ENCODE measurements at regions not wholly inside any gene's neighbourhood (a gene's known extent, or its start where the extent isn't known, plus 50 kb on each side); places are given as distances from the start of the nearest gene placed in this dataset.

DNA sequence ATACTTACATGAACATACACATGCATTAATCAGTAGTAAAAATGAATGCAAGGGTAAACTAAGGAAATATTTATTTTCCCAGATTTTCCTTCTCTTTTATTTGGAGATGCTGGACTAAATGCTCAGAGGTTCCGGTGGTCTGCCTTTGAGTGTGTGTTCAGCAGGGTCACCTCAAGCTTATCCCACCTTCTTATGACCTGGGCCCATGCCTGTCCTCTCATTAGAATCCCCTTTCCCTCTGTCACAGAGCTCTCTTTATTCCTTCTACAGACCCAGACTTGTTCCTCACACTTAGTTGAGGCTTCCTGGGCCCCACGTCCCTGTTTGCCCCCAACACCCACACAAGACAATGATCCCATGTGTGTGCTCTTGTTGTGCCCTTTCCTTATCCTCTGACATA is 61.6 kb upstream of the TOP3B start:
- DNase-seq, result no peak
- TF ChIP-seq, protein P1, sequence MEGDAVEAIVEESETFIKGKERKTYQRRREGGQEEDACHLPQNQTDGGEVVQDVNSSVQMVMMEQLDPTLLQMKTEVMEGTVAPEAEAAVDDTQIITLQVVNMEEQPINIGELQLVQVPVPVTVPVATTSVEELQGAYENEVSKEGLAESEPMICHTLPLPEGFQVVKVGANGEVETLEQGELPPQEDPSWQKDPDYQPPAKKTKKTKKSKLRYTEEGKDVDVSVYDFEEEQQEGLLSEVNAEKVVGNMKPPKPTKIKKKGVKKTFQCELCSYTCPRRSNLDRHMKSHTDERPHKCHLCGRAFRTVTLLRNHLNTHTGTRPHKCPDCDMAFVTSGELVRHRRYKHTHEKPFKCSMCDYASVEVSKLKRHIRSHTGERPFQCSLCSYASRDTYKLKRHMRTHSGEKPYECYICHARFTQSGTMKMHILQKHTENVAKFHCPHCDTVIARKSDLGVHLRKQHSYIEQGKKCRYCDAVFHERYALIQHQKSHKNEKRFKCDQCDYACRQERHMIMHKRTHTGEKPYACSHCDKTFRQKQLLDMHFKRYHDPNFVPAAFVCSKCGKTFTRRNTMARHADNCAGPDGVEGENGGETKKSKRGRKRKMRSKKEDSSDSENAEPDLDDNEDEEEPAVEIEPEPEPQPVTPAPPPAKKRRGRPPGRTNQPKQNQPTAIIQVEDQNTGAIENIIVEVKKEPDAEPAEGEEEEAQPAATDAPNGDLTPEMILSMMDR (IDR thresholded peaks at IDR 0.05; ENCODE audit: low read depth, low read length), result no peak
- H3K4me3 ChIP-seq (ENCODE audit: low read depth, low read length), result no peak overlapping the region
- no peaks in the 10 kb centered on the region for H3K4me1 ChIP-seq
- H3K36me3 ChIP-seq, result no peaks in the 10 kb centered on the region
- H3K9me3 ChIP-seq, result no peaks in the 10 kb centered on the region; the same call in 1 of the 2 replicates
- peaks cover 38% of the 10 kb centered on the region for H3K27me3 ChIP-seq

GRCh38 chr22:22043296-22044078 is 60.9 kb upstream of the TOP3B start:
- no peak for DNase-seq
- TF ChIP-seq, protein P1 (IDR thresholded peaks at IDR 0.05; ENCODE audit: low read depth, low read length), result no peak

DNA sequence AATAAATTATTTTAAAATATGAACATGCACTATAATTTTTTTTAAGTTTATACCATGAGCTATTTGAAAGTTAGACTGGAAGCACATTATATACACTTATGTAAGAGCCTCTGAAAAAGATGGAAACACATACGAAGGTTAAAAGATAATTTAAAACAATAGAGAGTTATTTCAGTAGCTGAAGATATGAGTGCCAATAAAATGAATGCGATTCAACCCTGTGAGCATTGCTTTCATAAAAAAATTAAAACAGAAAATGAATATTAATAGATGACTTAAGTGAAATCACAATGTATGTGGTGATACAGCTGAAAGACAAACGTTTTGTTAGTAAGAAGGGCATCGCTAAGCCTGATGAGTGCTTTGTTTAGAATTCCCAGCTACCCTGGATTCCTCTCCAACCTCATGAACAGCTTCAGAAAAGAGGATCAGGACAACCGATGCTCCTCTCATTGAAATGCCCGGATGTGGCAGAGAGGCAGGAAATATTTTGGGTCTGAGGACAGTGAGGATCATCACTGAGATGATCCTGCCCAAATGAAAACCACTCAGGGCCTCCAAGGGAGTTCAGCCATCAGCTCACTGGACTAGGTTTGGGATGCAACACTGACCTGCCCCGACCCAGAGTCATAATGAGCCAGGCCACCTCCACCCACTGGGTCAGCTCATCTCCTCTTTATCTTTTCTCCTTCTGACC is 60.2 kb upstream of the TOP3B start:
- no peak for DNase-seq
- Histone ChIP-seq H3K4me3 (ENCODE audit: low read depth, low read length) (no peak overlapping the region), H3K4me1 (no peaks in the 10 kb centered on the region), H3K36me3 (no peaks in the 10 kb centered on the region), H3K9me3 (no peaks in the 10 kb centered on the region; the same call in 1 of the 2 replicates), H3K27me3 (peaks cover 33% of the 10 kb centered on the region)
- TF ChIP-seq, protein P1 (IDR thresholded peaks at IDR 0.05; ENCODE audit: low read depth, low read length), result no peak

More at GRCh38 chr22:22043296-22044078, 60.9 kb upstream of the TOP3B start:
- Histone ChIP-seq H3K27me3 (peaks cover 35% of the 10 kb centered on the region), H3K4me1 (no peaks in the 10 kb centered on the region), H3K9me3 (no peaks in the 10 kb centered on the region; the same call in 1 of the 2 replicates), H3K36me3 (no peaks in the 10 kb centered on the region), H3K4me3 (ENCODE audit: low read depth, low read length) (no peak overlapping the region)

GRCh38 chr22:22042009-22042408 is 59.4 kb upstream of the TOP3B start:
- Histone ChIP-seq H3K4me1 (no peaks in the 10 kb centered on the region), H3K4me3 (ENCODE audit: low read depth, low read length) (no peak overlapping the region), H3K27me3 (peaks cover 29% of the 10 kb centered on the region), H3K9me3 (no peaks in the 10 kb centered on the region; the same call in 1 of the 2 replicates), H3K36me3 (no peaks in the 10 kb centered on the region)
- no peak for DNase-seq
- TF ChIP-seq, protein P1 (IDR thresholded peaks at IDR 0.05; ENCODE audit: low read depth, low read length), result no peak

GRCh38 chr22:22040908-22041307 is 58.3 kb upstream of the TOP3B start:
- peaks cover 25% of the 10 kb centered on the region; the same call in 1 of the 2 replicates for H3K27me3 ChIP-seq
- no peak overlapping the region for H3K4me3 ChIP-seq (ENCODE audit: low read depth, low read length)
- no peak for DNase-seq
- H3K9me3 ChIP-seq, result no peaks in the 10 kb centered on the region; the same call in 1 of the 2 replicates
- no peaks in the 10 kb centered on the region for H3K36me3 ChIP-seq
- no peaks in the 10 kb centered on the region for H3K4me1 ChIP-seq
- TF ChIP-seq, protein P1 (IDR thresholded peaks at IDR 0.05; ENCODE audit: low read depth, low read length), result no peak

Data from BE2C (cell line).